Karpas-422 (cell line): ENCODE measurements at regions not wholly inside any gene's neighbourhood (a gene's known extent, or its start where the extent isn't known, plus 50 kb on each side); places are given as distances from the start of the nearest gene placed in this dataset.
"Not testable (repeated sequence)": the region's sequence is repeated elsewhere in the genome, so short reads cannot be mapped to it uniquely, and the experiment has no call there.

Experiments used
- DNase-seq: peaks from one replicate; pipeline ENCODE4 v3.0.0-alpha.2; 2015
- H2AFZ ChIP-seq: fragments of 200-600 bp; sonication (generic); 2 replicates; pipeline ENCODE4 v1.6.1; 2014; ENCODE audit warnings: antibody characterized with exemption, low read length, mixed read lengths
- H3K27ac ChIP-seq: fragments of 200-600 bp; sonication (generic); 2 replicates; pipeline ENCODE4 v1.5.1; 2014; ENCODE audit warnings: mild to moderate bottlenecking, low read length, moderate library complexity
- H3K27me3 ChIP-seq: fragments of 200-600 bp; sonication (generic); 2 replicates; pipeline ENCODE4 v1.6.1; 2014; ENCODE audit warnings: low read length, mixed read lengths
- H3K36me3 ChIP-seq: fragments of 200-600 bp; sonication (generic); 2 replicates; pipeline ENCODE4 v1.6.1; 2014; ENCODE audit warnings: low read length, mixed read lengths; ENCODE audit not compliant: insufficient read depth
- H3K4me1 ChIP-seq: fragments of 200-600 bp; sonication (generic); 2 replicates; pipeline ENCODE4 v1.6.1; 2014; ENCODE audit warnings: mild to moderate bottlenecking, low read length, mixed read lengths
- H3K4me2 ChIP-seq: fragments of 200-600 bp; sonication (generic); 2 replicates; pipeline ENCODE4 v1.6.1; 2014; ENCODE audit warnings: low read length, low read depth, mild to moderate bottlenecking; ENCODE audit not compliant: poor library complexity, severe bottlenecking
- H3K4me3 ChIP-seq: fragments of 200-600 bp; sonication (generic); 2 replicates; pipeline ENCODE4 v1.5.1; 2014; ENCODE audit warnings: mild to moderate bottlenecking, antibody characterized with exemption, low read length, mixed read lengths
- H3K79me2 ChIP-seq: fragments of 200-600 bp; sonication (generic); 2 replicates; pipeline ENCODE4 v1.6.1; 2014; ENCODE audit warnings: mild to moderate bottlenecking, low read length, mixed read lengths
- H3K9ac ChIP-seq: fragments of 200-600 bp; sonication (generic); 2 replicates; pipeline ENCODE4 v1.6.0; 2014; ENCODE audit warnings: low read length
- H3K9me2 ChIP-seq: fragments of 200-600 bp; sonication (generic), shearing (Covaris generic); replicated peaks from 2 replicates; pipeline ENCODE4 v1.6.0; 2014; ENCODE audit warnings: mild to moderate bottlenecking, low read length, moderate library complexity; ENCODE audit not compliant: insufficient read depth
- H3K9me3 ChIP-seq: fragments of 300-700, 200-600 bp; sonication (generic); 2 replicates; pipeline ENCODE4 v1.6.1; 2014; ENCODE audit warnings: low read length, mixed read lengths
- H4K20me1 ChIP-seq: fragments of 200-600 bp; sonication (generic); 2 replicates; pipeline ENCODE4 v1.6.1; 2014; ENCODE audit warnings: mild to moderate bottlenecking, antibody characterized with exemption, low read length, low read depth; ENCODE audit not compliant: insufficient read depth

DNA sequence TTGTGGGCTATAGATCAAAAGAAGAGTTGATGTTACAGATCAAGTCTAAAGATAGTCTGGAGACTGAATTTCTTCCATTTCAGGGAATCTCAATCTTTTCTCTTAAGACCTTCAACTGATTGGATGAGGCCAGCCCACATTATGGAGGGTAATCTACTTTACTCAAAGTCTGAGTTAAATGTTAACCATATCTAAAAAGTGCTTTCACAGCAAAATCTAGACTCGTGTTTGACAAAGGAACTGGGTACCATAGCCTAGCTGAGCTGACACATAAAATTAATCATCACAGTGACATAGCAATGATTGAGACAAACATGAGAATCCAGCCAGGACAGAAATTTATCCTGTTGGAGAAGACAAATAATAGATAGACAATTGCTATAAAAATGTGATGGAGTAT, 407.9 kb upstream of the GRM7 start:
- no peaks in the 10 kb centered on the region for H3K27me3 ChIP-seq
- no peak overlapping the region for H3K9ac ChIP-seq
- H3K9me3 ChIP-seq, result 0 out of 2 replicates have a peak, but pooled peaks cover 3% of the 10 kb centered on the region
- no peaks in the 10 kb centered on the region for H3K9me2 ChIP-seq
- H3K4me1 ChIP-seq, result no peaks in the 10 kb centered on the region
- H3K4me2 ChIP-seq, result no peak overlapping the region
- no peak overlapping the region for H2AFZ ChIP-seq
- H3K4me3 ChIP-seq, result no peak overlapping the region
- H3K36me3 ChIP-seq, result no peaks in the 10 kb centered on the region
- DNase-seq, result no peak
- H3K79me2 ChIP-seq, result no peaks in the 10 kb centered on the region
- H3K27ac ChIP-seq, result no peak overlapping the region
- no peaks in the 10 kb centered on the region for H4K20me1 ChIP-seq

DNA sequence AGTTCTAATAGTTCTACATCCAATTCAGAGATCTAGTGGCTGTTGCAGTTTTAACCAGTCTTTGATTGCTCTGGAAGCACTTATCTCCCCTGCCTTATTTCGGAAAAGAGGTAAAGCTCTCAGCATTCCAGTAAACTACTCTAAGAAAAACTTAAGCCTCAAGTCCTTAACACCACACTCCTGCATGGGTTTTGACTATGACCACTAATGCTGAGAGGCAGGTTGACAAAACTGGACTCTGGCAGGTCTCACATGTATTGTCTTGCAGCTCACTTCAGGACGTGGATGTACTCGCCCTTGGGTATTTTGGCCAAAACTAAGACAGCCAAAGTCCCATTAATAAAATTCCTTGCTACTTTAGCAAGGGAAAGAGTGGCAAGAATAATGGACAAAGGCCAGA, 405.9 kb upstream of the GRM7 start:
- H4K20me1 ChIP-seq, result no peaks in the 10 kb centered on the region
- H3K9me2 ChIP-seq, result no peaks in the 10 kb centered on the region
- H3K36me3 ChIP-seq, result no peaks in the 10 kb centered on the region
- no peaks in the 10 kb centered on the region for H3K4me1 ChIP-seq
- no peak overlapping the region for H3K4me2 ChIP-seq
- H2AFZ ChIP-seq, result no peak overlapping the region
- no peak overlapping the region for H3K27ac ChIP-seq
- no peaks in the 10 kb centered on the region for H3K79me2 ChIP-seq
- no peaks in the 10 kb centered on the region for H3K9me3 ChIP-seq
- no peak overlapping the region for H3K4me3 ChIP-seq
- H3K27me3 ChIP-seq, result no peaks in the 10 kb centered on the region
- H3K9ac ChIP-seq, result no peak overlapping the region
- DNase-seq, result no peak

DNA sequence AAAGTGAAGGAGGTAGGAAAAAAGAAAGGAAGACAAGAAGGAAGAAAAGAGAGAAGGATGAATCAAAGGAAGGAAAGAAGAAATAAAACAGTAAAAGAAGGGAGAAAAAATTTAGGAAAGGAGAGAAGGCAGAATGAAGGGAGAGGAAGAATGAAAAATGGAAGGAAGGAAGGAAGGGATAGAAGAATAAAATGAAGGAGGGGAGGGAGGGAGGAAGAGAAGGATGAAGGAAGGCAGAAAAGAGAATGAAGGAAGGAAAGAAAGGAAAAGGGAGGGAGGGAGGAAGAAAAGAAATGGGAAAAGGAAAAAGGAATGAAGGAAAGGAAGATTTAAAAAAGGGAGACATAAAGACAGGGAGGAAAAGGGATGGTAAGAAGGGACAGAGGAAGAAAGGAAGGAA, 393.7 kb upstream of the GRM7 start:
- no peak overlapping the region for H3K9ac ChIP-seq
- H3K4me3 ChIP-seq, result no peak overlapping the region
- H3K36me3 ChIP-seq, result no peaks in the 10 kb centered on the region
- peaks cover 13% of the 10 kb centered on the region for H3K9me3 ChIP-seq
- H3K4me2 ChIP-seq, result no peak overlapping the region
- H3K79me2 ChIP-seq, result no peaks in the 10 kb centered on the region
- no peaks in the 10 kb centered on the region for H3K9me2 ChIP-seq
- H2AFZ ChIP-seq, result no peak overlapping the region
- H3K27ac ChIP-seq, result no peak overlapping the region
- no peaks in the 10 kb centered on the region for H4K20me1 ChIP-seq
- no peaks in the 10 kb centered on the region for H3K27me3 ChIP-seq
- H3K4me1 ChIP-seq, result no peaks in the 10 kb centered on the region
- DNase-seq, result no peak

DNA sequence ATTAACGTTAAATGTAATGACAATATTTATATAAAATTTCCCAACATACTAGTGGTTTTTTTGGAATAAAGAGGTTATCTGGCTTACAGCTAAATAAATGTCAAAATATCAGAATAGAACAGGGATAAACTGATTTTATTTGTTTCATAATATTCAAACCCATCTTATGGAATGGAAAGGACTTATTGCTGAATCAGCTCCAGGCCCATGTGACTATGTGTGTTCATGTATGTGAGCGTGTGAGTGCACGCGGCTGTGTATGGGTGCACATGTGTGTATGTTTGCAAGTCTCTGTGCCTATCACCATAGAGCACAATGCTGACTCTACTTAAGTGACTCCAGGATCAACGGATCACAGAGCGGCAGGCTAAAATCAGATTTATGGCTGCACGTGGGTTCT, 392.3 kb upstream of the GRM7 start:
- Histone ChIP-seq H3K27ac (no peak overlapping the region), H2AFZ (no peak overlapping the region), H3K9ac (no peak overlapping the region), H3K4me2 (no peak overlapping the region), H3K9me2 (no peaks in the 10 kb centered on the region), H3K4me3 (no peak overlapping the region), H3K9me3 (peaks cover 18% of the 10 kb centered on the region), H3K4me1 (no peaks in the 10 kb centered on the region), H4K20me1 (no peaks in the 10 kb centered on the region), H3K36me3 (no peaks in the 10 kb centered on the region), H3K27me3 (no peaks in the 10 kb centered on the region), H3K79me2 (no peaks in the 10 kb centered on the region)
- DNase-seq, result no peak

DNA sequence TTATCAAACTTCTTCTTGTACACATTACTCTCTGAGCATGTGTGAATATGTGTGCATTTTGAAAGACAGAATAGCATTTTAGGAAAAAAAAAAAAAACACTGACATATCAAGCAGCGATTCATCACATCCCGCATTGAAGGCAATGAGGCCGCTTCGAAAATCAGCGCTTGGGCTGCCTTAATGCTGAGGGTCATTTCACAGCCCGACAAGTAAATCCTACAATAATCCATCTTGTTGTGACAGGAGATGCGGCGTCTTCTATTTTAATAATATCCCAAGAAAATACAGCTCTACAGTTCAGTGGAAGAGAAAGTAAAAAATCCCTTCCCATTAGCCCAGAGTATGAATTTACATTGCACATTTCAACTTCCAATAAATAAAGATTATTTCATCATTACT, 389.2 kb upstream of the GRM7 start:
- Histone ChIP-seq H3K27ac (no peak overlapping the region), H3K36me3 (no peaks in the 10 kb centered on the region), H3K9ac (no peak overlapping the region), H3K4me1 (no peaks in the 10 kb centered on the region), H3K9me2 (no peaks in the 10 kb centered on the region), H3K4me3 (no peak overlapping the region), H4K20me1 (no peaks in the 10 kb centered on the region), H2AFZ (no peak overlapping the region), H3K79me2 (no peaks in the 10 kb centered on the region), H3K9me3 (peaks cover 16% of the 10 kb centered on the region), H3K27me3 (no peaks in the 10 kb centered on the region), H3K4me2 (no peak overlapping the region)
- no peak for DNase-seq

DNA sequence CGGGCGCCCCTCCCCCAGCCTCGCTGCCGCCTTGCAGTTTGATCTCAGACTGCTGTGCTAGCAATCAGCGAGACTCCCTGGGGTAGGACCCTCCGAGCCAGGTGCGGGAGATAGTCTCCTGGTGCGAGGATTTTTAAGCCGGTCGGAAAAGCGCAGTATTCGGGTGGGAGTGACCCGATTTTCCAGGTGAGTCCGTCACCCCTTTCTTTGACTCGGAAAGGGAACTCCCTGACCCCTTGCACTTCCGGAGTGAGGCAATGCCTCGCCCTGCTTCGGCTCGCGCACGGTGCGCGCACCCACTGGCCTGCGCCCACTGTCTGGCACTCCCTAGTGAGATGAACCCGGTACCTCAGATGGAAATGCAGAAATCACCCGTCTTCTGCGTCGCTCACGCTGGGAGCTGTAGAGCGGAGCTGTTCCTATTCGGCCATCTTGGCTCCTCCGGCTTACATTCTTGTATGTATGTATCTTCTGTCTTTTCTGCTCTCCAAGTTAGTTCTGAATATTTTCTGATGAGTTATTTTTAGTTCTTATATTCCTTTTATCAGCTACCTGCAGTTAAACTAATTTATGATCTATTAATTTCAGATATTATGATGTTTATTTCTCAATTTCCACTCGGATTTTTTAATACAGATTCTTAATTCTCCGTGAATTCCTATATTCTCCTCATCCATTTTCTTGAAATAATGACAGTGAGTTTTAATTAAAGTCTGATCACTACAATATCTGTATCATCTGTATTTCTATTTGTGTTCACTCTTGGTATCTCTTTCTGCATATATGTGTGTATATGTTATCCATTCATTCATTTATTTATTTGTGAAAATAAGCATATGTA, 370.2 kb upstream of the GRM7 start:
- H3K4me1 ChIP-seq, H3K9me2 ChIP-seq, H3K36me3 ChIP-seq, H4K20me1 ChIP-seq, H3K4me3 ChIP-seq, H2AFZ ChIP-seq, H3K4me2 ChIP-seq, DNase-seq, H3K27ac ChIP-seq, H3K9me3 ChIP-seq, H3K9ac ChIP-seq, H3K79me2 ChIP-seq, H3K27me3 ChIP-seq: not testable (repeated sequence)

DNA sequence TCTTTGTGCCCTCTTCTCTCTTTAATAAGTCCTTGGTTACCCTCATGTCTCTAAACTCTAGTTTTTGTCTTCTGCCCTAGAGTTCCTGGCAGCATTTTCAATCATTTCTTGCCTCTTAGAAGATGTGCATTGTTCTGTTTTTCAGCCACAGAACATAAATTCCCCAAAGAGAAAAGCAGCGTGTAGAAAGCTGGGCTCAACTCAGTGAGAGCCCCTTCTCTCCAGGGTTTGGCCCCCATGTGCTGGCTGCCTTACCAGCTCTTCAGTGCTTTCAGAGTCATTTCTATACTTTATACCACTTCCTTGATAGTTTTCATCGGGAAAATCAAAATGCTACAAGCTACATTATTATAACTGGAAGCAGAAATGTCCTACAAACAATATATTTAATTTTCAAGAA, 369.1 kb upstream of the GRM7 start:
- H4K20me1 ChIP-seq, result no peaks in the 10 kb centered on the region
- DNase-seq, result no peak
- no peaks in the 10 kb centered on the region; the same call in 1 of the 2 replicates for H3K9me3 ChIP-seq
- H3K36me3 ChIP-seq, result no peaks in the 10 kb centered on the region
- no peaks in the 10 kb centered on the region for H3K4me1 ChIP-seq
- no peak overlapping the region for H3K4me2 ChIP-seq
- H3K27ac ChIP-seq, result no peak overlapping the region
- H3K79me2 ChIP-seq, result no peaks in the 10 kb centered on the region
- H3K9ac ChIP-seq, result no peak overlapping the region
- no peaks in the 10 kb centered on the region for H3K27me3 ChIP-seq
- H2AFZ ChIP-seq, result no peak overlapping the region
- no peak overlapping the region for H3K4me3 ChIP-seq
- H3K9me2 ChIP-seq, result no peaks in the 10 kb centered on the region

DNA sequence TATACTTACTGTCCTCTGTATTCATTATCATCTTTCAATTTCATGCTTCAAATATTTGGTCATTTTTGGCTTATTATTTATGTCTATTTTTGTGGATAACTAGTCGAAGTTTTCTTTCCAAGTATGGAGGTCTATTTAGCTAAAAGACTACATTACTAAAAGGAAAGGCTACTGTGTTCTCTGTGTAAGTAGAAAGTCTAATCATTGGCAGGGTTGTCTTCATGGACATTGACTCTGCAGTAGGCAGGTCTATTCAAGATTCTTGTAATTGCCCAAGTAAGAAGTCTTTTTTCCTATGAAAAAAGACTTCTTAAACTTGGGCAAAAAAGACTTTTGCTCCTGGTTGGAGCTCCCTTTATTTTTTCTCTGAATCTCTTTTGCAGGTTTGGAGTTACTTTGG, 368.6 kb upstream of the GRM7 start:
- DNase-seq, result no peak
- Histone ChIP-seq H3K27ac (no peak overlapping the region), H3K79me2 (no peaks in the 10 kb centered on the region), H4K20me1 (no peaks in the 10 kb centered on the region), H3K36me3 (no peaks in the 10 kb centered on the region), H3K4me3 (no peak overlapping the region), H3K4me1 (no peaks in the 10 kb centered on the region), H2AFZ (no peak overlapping the region), H3K9ac (no peak overlapping the region), H3K9me3 (no peaks in the 10 kb centered on the region; the same call in 1 of the 2 replicates), H3K9me2 (no peaks in the 10 kb centered on the region), H3K4me2 (no peak overlapping the region), H3K27me3 (no peaks in the 10 kb centered on the region)
